PFSK-1 (cell line): ENCODE measurements at regions not wholly inside any gene's neighbourhood (a gene's known extent, or its start where the extent isn't known, plus 50 kb on each side); places are given as distances from the start of the nearest gene placed in this dataset.

Experiments
- FOXP2 ChIP-seq: optimal IDR thresholded peaks from 2 replicates; pipeline ENCODE3; 2011; ENCODE audit warnings: borderline replicate concordance, control low read depth, inconsistent platforms; ENCODE audit not compliant: insufficient read depth; ENCODE audit errors: extremely low read length, extremely low read depth
- POLR2AphosphoS5 ChIP-seq: IDR thresholded peaks from 2 replicates; pipeline ENCODE4 v1.6.1; 2012; ENCODE audit warnings: low read depth, mild to moderate bottlenecking, control low read depth, low read length, moderate library complexity
- SIN3A ChIP-seq: IDR thresholded peaks from 2 replicates; pipeline ENCODE4 v1.6.1; 2012; ENCODE audit warnings: mild to moderate bottlenecking, low read length, moderate library complexity, borderline replicate concordance; ENCODE audit not compliant: insufficient read depth
- TAF1 ChIP-seq: IDR thresholded peaks from 2 replicates; pipeline ENCODE4 v1.6.1; 2012; ENCODE audit warnings: low read length, control low read depth, borderline replicate concordance; ENCODE audit not compliant: insufficient read depth
- TF ChIP-seq, protein P1 (sequence below), 2 experiments: IDR thresholded peaks; 2 replicates each; pipeline versions ENCODE4 v1.6.1 to v1.8.0; 2011 to 2012; ENCODE audit warnings: low read depth in 2 of 2, low read length in 2 of 2, control low read depth in 1 of 2, inconsistent platforms in 1 of 2, mild to moderate bottlenecking in 1 of 2, moderate library complexity in 1 of 2; ENCODE audit not compliant: insufficient read depth in 1 of 2

DNA sequence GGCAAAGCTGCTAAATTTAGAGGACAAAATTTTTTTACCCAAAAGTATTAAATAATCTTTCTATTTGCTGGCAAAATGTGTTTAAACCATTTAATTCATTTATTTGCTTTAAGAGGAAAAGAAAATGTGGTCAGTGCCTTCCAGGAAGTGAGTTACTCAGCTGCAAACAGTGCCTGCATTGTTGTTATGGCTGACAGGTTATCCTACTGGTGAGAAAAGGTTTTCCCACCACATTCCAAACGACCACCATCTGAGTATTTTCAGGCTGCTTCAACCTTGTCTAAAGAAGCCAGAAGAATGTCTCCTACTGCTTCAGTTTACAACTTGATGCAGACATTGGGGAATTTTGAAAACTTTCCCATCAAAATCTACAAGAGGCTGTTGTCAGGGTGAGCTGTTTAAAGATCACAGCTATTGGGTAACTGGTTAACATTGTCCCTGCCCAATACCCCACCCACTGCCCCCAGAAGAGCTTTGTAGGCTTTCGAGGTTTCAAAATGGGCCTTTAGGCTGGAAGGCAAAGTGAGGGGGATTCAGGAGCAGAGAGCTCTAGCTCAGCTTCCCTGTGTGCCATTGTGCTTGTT lies 461.3 kb upstream of the FANCL start:
- TF ChIP-seq, protein P1, sequence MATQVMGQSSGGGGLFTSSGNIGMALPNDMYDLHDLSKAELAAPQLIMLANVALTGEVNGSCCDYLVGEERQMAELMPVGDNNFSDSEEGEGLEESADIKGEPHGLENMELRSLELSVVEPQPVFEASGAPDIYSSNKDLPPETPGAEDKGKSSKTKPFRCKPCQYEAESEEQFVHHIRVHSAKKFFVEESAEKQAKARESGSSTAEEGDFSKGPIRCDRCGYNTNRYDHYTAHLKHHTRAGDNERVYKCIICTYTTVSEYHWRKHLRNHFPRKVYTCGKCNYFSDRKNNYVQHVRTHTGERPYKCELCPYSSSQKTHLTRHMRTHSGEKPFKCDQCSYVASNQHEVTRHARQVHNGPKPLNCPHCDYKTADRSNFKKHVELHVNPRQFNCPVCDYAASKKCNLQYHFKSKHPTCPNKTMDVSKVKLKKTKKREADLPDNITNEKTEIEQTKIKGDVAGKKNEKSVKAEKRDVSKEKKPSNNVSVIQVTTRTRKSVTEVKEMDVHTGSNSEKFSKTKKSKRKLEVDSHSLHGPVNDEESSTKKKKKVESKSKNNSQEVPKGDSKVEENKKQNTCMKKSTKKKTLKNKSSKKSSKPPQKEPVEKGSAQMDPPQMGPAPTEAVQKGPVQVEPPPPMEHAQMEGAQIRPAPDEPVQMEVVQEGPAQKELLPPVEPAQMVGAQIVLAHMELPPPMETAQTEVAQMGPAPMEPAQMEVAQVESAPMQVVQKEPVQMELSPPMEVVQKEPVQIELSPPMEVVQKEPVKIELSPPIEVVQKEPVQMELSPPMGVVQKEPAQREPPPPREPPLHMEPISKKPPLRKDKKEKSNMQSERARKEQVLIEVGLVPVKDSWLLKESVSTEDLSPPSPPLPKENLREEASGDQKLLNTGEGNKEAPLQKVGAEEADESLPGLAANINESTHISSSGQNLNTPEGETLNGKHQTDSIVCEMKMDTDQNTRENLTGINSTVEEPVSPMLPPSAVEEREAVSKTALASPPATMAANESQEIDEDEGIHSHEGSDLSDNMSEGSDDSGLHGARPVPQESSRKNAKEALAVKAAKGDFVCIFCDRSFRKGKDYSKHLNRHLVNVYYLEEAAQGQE (IDR thresholded peaks at IDR 0.05; ENCODE audit: insufficient read depth in 1 of 2, low read depth in 2 of 2, low read length in 2 of 2): no peak
- TF ChIP-seq TAF1 (no peak), POLR2AphosphoS5 (no peak), SIN3A (no peak), FOXP2 (no peak)
